ENCODE measurements at regions not wholly inside any gene's neighbourhood (a gene's known extent, or its start where the extent isn't known, plus 50 kb on each side); places are given as distances from the start of the nearest gene placed in this dataset.

- Histone ChIP-seq H3K27ac (ENCODE audit: low read depth, low read length) (no peak overlapping the region), H3K4me3 (ENCODE audit: low read depth in 1 of 2, low read length in 2 of 2) (no peak overlapping the region), H3K4me1 (ENCODE audit: control insufficient read depth in 1 of 2, insufficient read depth in 2 of 2, low read length in 2 of 2) (peaks cover 8 to 13% of the 10 kb centered on the region in 2 donors), H3K9me3 (ENCODE audit: control insufficient read depth in 1 of 2, low read length in 2 of 2) (peaks cover 0 to 9% of the 10 kb centered on the region in 2 donors), H3K36me3 (ENCODE audit: control insufficient read depth in 1 of 2, insufficient read depth in 2 of 2, low read length in 2 of 2) (no peaks in the 10 kb centered on the region), H3K9ac (ENCODE audit: low read depth in 1 of 2, low read length in 2 of 2) (no peak overlapping the region), H3K27me3 (ENCODE audit: control insufficient read depth in 1 of 2, insufficient read depth in 2 of 2, low read length in 2 of 2) (no peaks in the 10 kb centered on the region)
These were observed 385.5 kb downstream of the SEMA3D start for GRCh38 chr7:84801396-84801795.

GRCh38 chr7:84800846-84801245, 386.0 kb downstream of the SEMA3D start:
- Histone ChIP-seq H3K27ac (ENCODE audit: low read depth, low read length) (no peak overlapping the region), H3K4me3 (ENCODE audit: low read depth in 1 of 2, low read length in 2 of 2) (no peak overlapping the region), H3K27me3 (ENCODE audit: control insufficient read depth in 1 of 2, insufficient read depth in 2 of 2, low read length in 2 of 2) (no peaks in the 10 kb centered on the region), H3K9me3 (ENCODE audit: control insufficient read depth in 1 of 2, low read length in 2 of 2) (peaks cover 0 to 15% of the 10 kb centered on the region in 2 donors), H3K4me1 (ENCODE audit: control insufficient read depth in 1 of 2, insufficient read depth in 2 of 2, low read length in 2 of 2) (peaks cover 8 to 13% of the 10 kb centered on the region in 2 donors), H3K36me3 (ENCODE audit: control insufficient read depth in 1 of 2, insufficient read depth in 2 of 2, low read length in 2 of 2) (no peaks in the 10 kb centered on the region), H3K9ac (ENCODE audit: low read depth in 1 of 2, low read length in 2 of 2) (no peak overlapping the region)

DNA sequence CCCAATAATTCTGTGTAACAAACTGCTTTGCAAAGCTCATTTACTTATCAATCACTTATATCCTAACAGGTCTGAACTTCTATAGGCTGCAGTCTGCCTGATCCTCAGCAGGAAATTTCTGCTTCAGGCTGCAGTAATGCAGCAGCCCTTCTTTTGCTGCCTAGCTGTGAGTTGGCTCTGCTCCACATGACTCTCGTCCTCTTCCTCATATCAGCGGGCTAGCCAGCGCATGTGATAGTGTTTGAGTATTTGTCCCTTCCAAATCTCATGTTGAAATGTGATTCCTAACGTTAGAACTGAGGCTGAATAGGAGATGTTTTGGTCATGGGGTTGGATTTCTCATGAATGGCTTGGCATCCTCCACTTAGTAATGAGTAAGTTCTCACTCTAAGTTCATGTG, 387.8 kb downstream of the SEMA3D start:
- Histone ChIP-seq H3K4me1 (ENCODE audit: control insufficient read depth in 1 of 2, insufficient read depth in 2 of 2, low read length in 2 of 2) (peaks cover 8 to 13% of the 10 kb centered on the region in 2 donors), H3K4me3 (ENCODE audit: low read depth in 1 of 2, low read length in 2 of 2) (peak overlapping the region in 1 of 2 donors; percentile 10), H3K36me3 (ENCODE audit: control insufficient read depth in 1 of 2, insufficient read depth in 2 of 2, low read length in 2 of 2) (no peaks in the 10 kb centered on the region), H3K27me3 (ENCODE audit: control insufficient read depth in 1 of 2, insufficient read depth in 2 of 2, low read length in 2 of 2) (no peaks in the 10 kb centered on the region), H3K9ac (ENCODE audit: low read depth in 1 of 2, low read length in 2 of 2) (no peak overlapping the region), H3K27ac (ENCODE audit: low read depth, low read length) (no peak overlapping the region), H3K9me3 (ENCODE audit: control insufficient read depth in 1 of 2, low read length in 2 of 2) (peaks cover 0 to 24% of the 10 kb centered on the region in 2 donors)

DNA sequence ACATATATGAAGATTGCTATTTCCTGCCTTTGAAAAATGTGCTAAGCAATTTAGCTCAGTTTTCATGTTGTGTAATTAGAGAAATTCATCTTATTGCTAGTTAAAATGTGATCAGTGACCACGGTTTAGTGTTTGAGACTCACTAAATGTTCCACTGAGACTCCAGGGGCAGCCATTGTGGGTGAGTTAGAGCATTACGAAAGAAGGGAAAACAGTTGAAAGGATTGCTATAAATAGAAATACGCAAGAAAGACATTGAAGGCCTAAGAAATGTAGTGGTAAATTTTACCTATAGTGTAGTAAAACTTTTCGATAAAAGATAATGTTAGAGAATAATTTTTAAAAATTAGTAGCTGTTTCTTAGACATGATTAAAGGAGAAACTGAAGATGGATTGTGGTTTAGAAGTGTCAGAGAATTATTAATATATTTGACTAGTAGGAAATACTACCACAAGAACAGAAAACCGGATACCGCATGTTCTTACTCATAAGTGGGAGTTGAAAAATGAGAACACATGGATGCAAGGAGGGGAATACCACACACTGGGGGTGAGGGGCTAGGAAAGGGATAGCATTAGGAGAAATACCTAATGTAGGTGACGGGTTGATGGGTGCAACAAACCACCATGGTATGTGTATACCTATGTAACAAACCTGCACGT, 394.5 kb downstream of the SEMA3D start:
- Histone ChIP-seq H3K9ac (ENCODE audit: low read depth in 1 of 2, low read length in 2 of 2) (no peak overlapping the region), H3K9me3 (ENCODE audit: control insufficient read depth in 1 of 2, low read length in 2 of 2) (peaks cover 0 to 24% of the 10 kb centered on the region in 2 donors), H3K27me3 (ENCODE audit: control insufficient read depth in 1 of 2, insufficient read depth in 2 of 2, low read length in 2 of 2) (no peaks in the 10 kb centered on the region), H3K4me1 (ENCODE audit: control insufficient read depth in 1 of 2, insufficient read depth in 2 of 2, low read length in 2 of 2) (peaks cover 0 to 10% of the 10 kb centered on the region in 2 donors), H3K4me3 (ENCODE audit: low read depth in 1 of 2, low read length in 2 of 2) (no peak overlapping the region), H3K27ac (ENCODE audit: low read depth, low read length) (no peak overlapping the region), H3K36me3 (ENCODE audit: control insufficient read depth in 1 of 2, insufficient read depth in 2 of 2, low read length in 2 of 2) (no peaks in the 10 kb centered on the region)

GRCh38 chr7:84790882-84791281, 396.0 kb downstream of the SEMA3D start:
- H3K9me3 ChIP-seq (ENCODE audit: control insufficient read depth in 1 of 2, low read length in 2 of 2), result peaks cover 0 to 10% of the 10 kb centered on the region in 2 donors
- H3K27ac ChIP-seq (ENCODE audit: low read depth, low read length), result no peak overlapping the region
- H3K4me3 ChIP-seq (ENCODE audit: low read depth in 1 of 2, low read length in 2 of 2), result no peak overlapping the region
- H3K4me1 ChIP-seq (ENCODE audit: control insufficient read depth in 1 of 2, insufficient read depth in 2 of 2, low read length in 2 of 2), result peaks cover 0 to 10% of the 10 kb centered on the region in 2 donors
- no peaks in the 10 kb centered on the region for H3K27me3 ChIP-seq (ENCODE audit: control insufficient read depth in 1 of 2, insufficient read depth in 2 of 2, low read length in 2 of 2)
- H3K9ac ChIP-seq (ENCODE audit: low read depth in 1 of 2, low read length in 2 of 2), result no peak overlapping the region
- H3K36me3 ChIP-seq (ENCODE audit: control insufficient read depth in 1 of 2, insufficient read depth in 2 of 2, low read length in 2 of 2), result no peaks in the 10 kb centered on the region

DNA sequence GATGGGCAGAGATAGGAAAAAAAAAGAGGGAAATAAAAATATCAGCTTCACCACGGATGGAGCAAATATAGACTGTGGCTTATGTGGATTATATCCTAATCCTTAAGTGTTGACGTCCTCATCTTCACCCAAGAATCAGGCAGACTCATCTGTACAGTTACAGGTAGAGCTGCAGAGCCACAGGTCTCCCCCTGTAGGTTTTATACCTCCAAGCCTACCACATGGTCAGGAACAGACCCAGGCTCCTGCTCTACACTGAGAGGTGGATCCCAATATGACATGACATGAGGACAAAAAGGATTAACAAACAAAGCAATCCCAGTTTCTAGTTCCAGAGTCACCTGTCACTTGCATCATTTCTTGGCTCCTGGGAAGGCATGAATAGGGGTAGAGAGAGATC, 400.8 kb downstream of the SEMA3D start:
- H3K4me1 ChIP-seq (ENCODE audit: control insufficient read depth in 1 of 2, insufficient read depth in 2 of 2, low read length in 2 of 2), result peaks cover 0 to 22% of the 10 kb centered on the region in 2 donors
- no peak overlapping the region for H3K4me3 ChIP-seq (ENCODE audit: low read depth in 1 of 2, low read length in 2 of 2)

GRCh38 chr7:84784450-84784849, 402.4 kb downstream of the SEMA3D start:
- H3K9ac ChIP-seq (ENCODE audit: low read depth in 1 of 2, low read length in 2 of 2), result no peak overlapping the region
- no peaks in the 10 kb centered on the region for H3K27me3 ChIP-seq (ENCODE audit: control insufficient read depth in 1 of 2, insufficient read depth in 2 of 2, low read length in 2 of 2)
- no peak overlapping the region for H3K4me3 ChIP-seq (ENCODE audit: low read depth in 1 of 2, low read length in 2 of 2)
- H3K9me3 ChIP-seq (ENCODE audit: control insufficient read depth in 1 of 2, low read length in 2 of 2), result no peaks in the 10 kb centered on the region
- peaks cover 0 to 16% of the 10 kb centered on the region in 2 donors for H3K4me1 ChIP-seq (ENCODE audit: control insufficient read depth in 1 of 2, insufficient read depth in 2 of 2, low read length in 2 of 2)
- H3K36me3 ChIP-seq (ENCODE audit: control insufficient read depth in 1 of 2, insufficient read depth in 2 of 2, low read length in 2 of 2), result no peaks in the 10 kb centered on the region
- no peak overlapping the region for H3K27ac ChIP-seq (ENCODE audit: low read depth, low read length)

More for the DNA sequence above, 400.8 kb downstream of the SEMA3D start:
- Histone ChIP-seq H3K27me3 (ENCODE audit: control insufficient read depth in 1 of 2, insufficient read depth in 2 of 2, low read length in 2 of 2) (no peaks in the 10 kb centered on the region), H3K9me3 (ENCODE audit: control insufficient read depth in 1 of 2, low read length in 2 of 2) (no peaks in the 10 kb centered on the region), H3K36me3 (ENCODE audit: control insufficient read depth in 1 of 2, insufficient read depth in 2 of 2, low read length in 2 of 2) (no peaks in the 10 kb centered on the region), H3K27ac (ENCODE audit: low read depth, low read length) (no peak overlapping the region), H3K9ac (ENCODE audit: low read depth in 1 of 2, low read length in 2 of 2) (no peak overlapping the region)

GRCh38 chr7:84783141-84783778, 403.6 kb downstream of the SEMA3D start:
- peak overlapping the region in 1 of 2 donors; percentile 17 for H3K4me3 ChIP-seq (ENCODE audit: low read depth in 1 of 2, low read length in 2 of 2)

GRCh38 chr7:84781838-84782237, 405.0 kb downstream of the SEMA3D start:
- Histone ChIP-seq H3K36me3 (ENCODE audit: control insufficient read depth in 1 of 2, insufficient read depth in 2 of 2, low read length in 2 of 2) (no peaks in the 10 kb centered on the region), H3K9me3 (ENCODE audit: control insufficient read depth in 1 of 2, low read length in 2 of 2) (no peaks in the 10 kb centered on the region), H3K4me1 (ENCODE audit: control insufficient read depth in 1 of 2, insufficient read depth in 2 of 2, low read length in 2 of 2) (peaks cover 0 to 13% of the 10 kb centered on the region in 2 donors), H3K4me3 (ENCODE audit: low read depth in 1 of 2, low read length in 2 of 2) (no peak overlapping the region), H3K27ac (ENCODE audit: low read depth, low read length) (no peak overlapping the region), H3K27me3 (ENCODE audit: control insufficient read depth in 1 of 2, insufficient read depth in 2 of 2, low read length in 2 of 2) (no peaks in the 10 kb centered on the region), H3K9ac (ENCODE audit: low read depth in 1 of 2, low read length in 2 of 2) (no peak overlapping the region)

More at GRCh38 chr7:84783141-84783778, 403.6 kb downstream of the SEMA3D start:
- Histone ChIP-seq H3K4me1 (ENCODE audit: control insufficient read depth in 1 of 2, insufficient read depth in 2 of 2, low read length in 2 of 2) (peaks cover 0 to 13% of the 10 kb centered on the region in 2 donors), H3K27ac (ENCODE audit: low read depth, low read length) (no peak overlapping the region), H3K9ac (ENCODE audit: low read depth in 1 of 2, low read length in 2 of 2) (no peak overlapping the region), H3K36me3 (ENCODE audit: control insufficient read depth in 1 of 2, insufficient read depth in 2 of 2, low read length in 2 of 2) (no peaks in the 10 kb centered on the region), H3K27me3 (ENCODE audit: control insufficient read depth in 1 of 2, insufficient read depth in 2 of 2, low read length in 2 of 2) (no peaks in the 10 kb centered on the region), H3K9me3 (ENCODE audit: control insufficient read depth in 1 of 2, low read length in 2 of 2) (no peaks in the 10 kb centered on the region)

All from duodenal mucosa (tissue), 2 donors.